T-helper 1 cell treated with Interleukin-12 subunit alpha and Interleukin-12 subunit beta and Interleukin-4 antibody, amounts not matched to agents 30 ng/mL and 1 ng/mL, for 36 hours (primary cell): ENCODE measurements at regions not wholly inside any gene's neighbourhood (a gene's known extent, or its start where the extent isn't known, plus 50 kb on each side); places are given as distances from the start of the nearest gene placed in this dataset.

Source experiments
- intact Hi-C: fragments of 100-400 bp; cut with micrococcal nuclease; formaldehyde crosslinking; loops from one replicate; pipeline ENCODE4 v1.15.1; 2024

GRCh38 chr7:22005151-22005550 lies 59.5 kb upstream of the CDCA7L start:
- intact Hi-C loops: no loop called here

GRCh38 chr7:22002726-22003125 lies 57.0 kb upstream of the CDCA7L start:
- intact Hi-C loops: loop anchor here (5.0 kb wide), 3 partner anchors 150 to 1225 kb away; partner anchors contain the start of gene DNAH11

- intact Hi-C loops: loop anchor here (1.0 to 5.0 kb wide), 8 partner anchors 56 to 1224 kb away; partner anchors contain the start of genes CDCA7L, DNAH11 and SP4
These were observed 55.8 kb upstream of the CDCA7L start for GRCh38 chr7:22001345-22002004.

GRCh38 chr7:21999896-22000295 lies 54.2 kb upstream of the CDCA7L start:
- intact Hi-C loops: loop anchor here (2.0 to 5.0 kb wide), 4 partner anchors 148 to 1223 kb away; partner anchors contain the start of gene DNAH11

GRCh38 chr7:21996641-21997040 lies 50.9 kb upstream of the CDCA7L start:
- intact Hi-C loops: no loop called here
